ENCODE measurements at regions not wholly inside any gene's neighbourhood (a gene's known extent, or its start where the extent isn't known, plus 50 kb on each side); places are given as distances from the start of the nearest gene placed in this dataset.
A peak's percentile ranks its signal among the peaks of the same experiment; 100 is the strongest.
"Not testable (repeated sequence)": the region's sequence is repeated elsewhere in the genome, so short reads cannot be mapped to it uniquely, and the experiment has no call there.

DNA sequence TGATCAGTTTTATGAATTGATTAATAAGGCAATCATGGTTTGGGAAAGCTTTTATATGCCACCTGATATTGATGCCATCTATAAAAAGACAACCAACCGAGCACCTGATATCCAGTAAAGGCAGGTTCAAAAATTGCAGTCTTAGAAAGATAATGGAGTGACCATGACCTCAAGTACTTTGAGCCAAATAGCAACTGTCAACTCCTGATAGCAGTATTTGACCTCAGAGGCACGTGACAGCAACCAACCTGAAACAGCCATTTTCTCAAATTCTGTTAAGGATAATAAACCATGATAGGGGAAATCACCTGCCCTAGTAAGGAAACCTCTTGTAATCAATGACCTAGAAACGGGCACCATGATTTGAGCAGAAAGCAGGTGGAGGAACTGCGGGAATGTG lies 77.1 kb upstream of the NFE2L3 start:
- no peak for DNase-seq (ENCODE audit: low read depth in 2 of 2)

DNA sequence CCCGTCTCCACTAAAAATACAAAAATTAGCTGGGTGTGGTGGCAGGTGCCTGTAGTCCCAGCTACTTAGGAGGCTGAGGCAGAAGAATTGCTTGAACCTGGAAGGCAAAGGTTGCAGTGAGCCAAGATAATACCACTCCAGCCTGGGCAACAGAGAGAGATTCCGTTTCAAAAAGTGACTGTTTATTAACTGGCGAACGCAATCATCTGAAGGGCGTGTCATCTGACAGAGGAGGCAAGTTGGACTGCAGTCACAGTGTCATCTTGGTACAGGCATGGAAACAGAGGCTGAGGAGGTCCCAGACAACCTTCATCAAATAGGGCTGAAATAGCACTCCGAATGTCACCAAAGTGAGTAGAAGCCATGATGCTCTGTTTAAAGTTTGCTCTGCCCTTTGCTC lies 75.3 kb upstream of the NFE2L3 start:
- no peak for DNase-seq (ENCODE audit: low read depth in 2 of 2)

DNA sequence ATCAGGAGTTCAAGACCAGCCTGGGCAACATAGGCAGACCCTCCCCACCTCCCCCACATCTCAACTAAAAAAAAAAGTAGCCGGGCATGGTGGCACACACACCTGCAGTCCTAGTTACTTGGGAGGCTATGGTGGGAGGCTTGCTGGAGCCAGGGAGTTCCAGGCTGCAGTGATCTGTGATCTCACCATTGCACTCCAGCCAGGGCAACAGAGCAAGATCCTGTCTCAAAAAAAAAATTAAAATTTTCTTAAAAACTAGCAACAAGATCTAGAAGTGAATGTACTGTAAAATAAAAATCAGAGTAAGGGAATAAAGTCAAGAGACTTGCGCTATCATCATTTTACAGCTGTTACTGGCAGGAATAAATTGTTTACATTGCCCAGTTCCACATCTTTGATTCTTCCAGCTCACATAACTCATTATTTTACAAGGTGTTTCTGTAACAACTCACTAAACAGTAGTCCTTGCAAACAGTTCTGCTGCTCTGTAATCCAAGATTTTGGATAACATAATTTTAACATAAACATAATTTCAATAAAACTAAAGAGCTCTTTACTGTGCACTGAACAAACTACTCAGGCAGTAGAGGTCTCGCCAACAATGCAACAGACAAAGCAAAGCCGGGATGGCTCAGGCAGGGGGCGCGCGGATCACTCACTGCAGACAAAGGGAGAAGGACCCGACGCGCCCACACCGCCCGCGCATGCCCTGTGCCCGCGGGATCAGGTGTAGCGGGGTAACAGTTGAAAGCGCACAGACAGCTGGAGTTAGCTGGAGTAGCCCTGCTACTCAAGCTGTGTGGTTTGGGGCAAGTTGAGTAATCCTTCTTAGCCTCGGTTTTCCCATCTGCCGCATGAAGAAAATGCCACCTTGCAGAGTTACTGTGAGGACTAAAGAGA lies 73.3 kb upstream of the NFE2L3 start:
- no peak for DNase-seq (ENCODE audit: low read depth in 2 of 2)

DNA sequence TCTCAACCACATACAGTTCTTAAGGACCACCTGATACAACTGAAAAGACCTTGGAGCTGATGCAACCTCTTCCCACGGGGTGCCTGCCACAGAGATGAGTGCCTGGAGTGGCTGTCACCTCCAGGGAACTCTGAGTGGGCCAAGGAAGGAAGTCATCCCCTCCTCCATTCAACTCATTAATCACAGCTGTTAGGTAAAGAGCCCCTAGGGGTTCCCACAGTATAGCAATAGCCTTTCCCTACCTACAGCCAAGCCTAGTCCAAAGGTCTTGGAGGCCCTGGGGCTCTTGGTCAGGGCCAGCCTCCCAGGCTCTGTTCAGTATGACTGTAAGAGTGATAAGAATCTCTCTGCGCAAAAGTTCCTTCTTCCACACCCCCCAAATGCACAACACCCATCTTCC lies 70.4 kb upstream of the NFE2L3 start:
- DNase-seq (ENCODE audit: low read depth in 2 of 2): no peak

DNA sequence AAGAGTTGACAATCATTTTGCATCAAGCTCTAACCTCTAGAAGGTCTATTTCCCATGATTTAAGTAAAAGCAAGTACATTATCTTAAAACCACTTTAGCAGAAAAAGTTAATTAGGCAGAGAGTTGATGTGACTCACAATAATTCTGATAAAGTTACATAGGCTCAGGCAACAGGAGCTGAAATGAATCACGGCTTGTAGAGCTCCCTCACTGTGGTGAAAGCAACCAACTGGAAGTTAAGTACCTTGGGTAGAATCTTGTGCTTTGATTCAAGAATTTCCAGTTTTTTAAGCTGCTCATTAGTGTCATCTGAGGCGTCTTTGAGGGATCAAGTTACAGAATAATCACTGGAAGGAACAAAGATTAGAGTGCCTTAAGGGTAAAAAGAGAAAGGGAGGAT lies 68.9 kb upstream of the NFE2L3 start:
- DNase-seq (ENCODE audit: low read depth in 2 of 2): no peak

DNA sequence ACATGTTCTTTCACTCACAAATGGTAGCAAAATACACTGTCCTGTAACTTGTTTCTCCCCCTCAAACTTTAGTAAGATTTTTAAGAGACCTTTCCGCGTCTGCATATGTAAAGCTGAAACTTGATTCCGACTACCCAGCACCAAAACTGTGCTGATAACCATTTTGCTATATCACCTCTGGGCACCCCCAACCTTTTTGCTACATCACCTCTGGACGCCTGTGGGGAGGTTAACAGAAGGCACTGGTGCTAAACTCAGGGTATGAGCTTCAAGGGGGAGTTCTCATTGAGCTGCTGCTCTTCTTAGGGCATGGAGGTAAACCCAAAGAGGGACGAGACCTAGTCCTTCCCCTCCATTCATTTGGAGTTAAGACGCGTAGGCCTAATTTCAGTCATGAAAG lies 67.6 kb upstream of the NFE2L3 start:
- DNase-seq (ENCODE audit: low read depth in 2 of 2): no peak

DNA sequence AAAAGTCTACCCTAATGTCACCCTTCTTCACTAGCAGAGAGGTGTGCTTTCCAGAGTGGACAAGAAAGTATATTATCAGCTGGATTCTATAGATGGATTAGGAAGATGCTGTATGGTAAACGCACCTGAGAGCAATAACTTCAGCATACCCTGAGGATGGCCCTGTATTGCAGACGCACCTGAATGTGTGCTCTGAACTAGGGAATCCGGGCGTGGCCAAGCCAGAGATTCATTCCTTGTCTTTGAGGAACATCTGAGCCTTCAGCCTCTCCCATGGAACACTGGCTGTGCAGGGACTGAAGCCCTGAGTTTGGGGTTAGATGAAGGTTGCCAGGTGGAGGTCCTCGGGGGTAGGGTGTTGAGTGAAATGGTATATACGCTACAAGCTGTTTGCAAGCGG lies 66.2 kb upstream of the NFE2L3 start:
- no peak for DNase-seq (ENCODE audit: low read depth in 2 of 2)

DNA sequence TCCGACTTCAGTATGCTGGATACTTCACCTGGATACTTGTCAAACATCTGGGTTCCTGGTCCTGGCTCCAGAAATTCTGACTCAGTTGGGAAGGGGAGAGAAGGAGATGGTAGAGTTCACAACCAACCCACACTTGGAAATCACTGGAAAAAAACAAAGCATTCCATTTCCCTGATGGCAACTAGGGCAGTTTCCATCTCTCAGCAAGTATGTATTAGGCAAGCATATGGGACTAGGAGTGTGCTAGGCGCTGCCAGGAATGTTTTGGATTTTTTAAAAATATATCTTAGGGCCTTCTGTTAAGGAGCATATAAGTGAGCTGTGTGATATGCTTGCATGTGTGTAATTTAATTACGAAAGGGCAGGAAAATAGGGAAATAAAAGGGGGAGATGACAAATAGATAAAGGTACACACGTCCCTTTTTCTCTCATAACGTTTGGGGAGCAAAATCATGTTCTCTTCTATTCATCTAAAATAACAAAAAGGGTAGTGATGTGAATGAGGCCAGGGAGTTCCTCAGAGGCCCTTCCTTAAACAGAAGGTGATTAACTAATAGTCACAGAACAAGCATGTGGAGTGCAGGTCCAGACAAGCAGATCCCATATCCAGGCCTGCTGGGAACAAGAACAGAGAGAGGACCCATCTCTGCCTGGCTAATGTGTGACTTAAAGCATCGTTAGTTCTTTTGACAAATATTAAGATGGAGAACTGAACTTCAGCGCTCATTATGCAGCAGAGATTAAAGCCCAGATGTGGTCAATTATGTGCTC lies 64.5 kb upstream of the NFE2L3 start:
- no peak for DNase-seq (ENCODE audit: low read depth in 2 of 2)

DNA sequence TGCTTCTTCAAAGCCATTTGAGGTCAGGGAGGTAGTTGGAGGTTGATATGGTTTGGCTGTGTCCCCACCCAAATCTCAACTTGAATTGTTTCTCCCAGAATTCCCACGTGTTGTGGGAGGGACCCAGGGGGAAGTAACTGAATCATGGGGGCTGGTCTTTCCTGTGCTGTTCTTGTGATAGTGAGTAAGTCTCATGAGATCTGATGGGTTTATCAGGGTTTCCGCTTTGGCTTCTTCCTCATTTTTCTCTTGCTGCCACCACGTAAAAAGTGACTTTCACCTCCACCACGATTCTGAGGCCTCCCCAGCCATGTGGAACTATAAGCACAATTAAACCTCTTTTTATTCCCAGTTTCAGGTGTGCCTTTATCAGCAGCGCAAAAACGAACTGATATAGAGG lies 62.5 kb upstream of the NFE2L3 start:
- not testable (repeated sequence) for DNase-seq (ENCODE audit: low read depth in 2 of 2)

DNA sequence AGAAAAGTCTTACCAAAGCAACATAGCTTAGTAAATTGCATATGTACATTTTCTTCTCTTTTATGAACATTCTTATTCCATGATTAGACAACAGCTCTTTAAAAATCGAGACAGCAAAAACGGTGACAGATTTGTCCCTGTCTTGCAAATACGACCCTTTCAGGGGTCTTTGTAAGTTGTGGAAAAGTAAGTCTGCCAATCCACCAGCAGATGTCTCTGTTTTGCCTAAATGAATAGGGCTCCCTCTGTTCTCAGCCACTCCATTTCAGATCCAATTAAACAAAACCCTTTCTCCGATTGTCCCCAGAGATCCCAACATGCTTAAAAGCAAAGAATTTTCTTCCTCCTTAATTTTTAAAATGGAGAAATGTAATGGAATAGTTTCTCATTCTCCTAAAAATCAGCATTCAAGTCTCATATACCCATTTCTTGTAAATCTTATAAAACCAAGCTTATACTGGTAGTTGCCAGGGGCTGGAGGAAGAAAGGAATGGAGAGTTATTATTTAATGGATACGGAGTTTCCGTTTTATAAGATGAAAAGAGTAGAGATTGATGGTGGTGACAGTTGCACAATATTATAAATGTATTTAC lies 61.0 kb upstream of the NFE2L3 start:
- DNase-seq (ENCODE audit: low read depth in 2 of 2): peak; percentile 9 to 12

DNA sequence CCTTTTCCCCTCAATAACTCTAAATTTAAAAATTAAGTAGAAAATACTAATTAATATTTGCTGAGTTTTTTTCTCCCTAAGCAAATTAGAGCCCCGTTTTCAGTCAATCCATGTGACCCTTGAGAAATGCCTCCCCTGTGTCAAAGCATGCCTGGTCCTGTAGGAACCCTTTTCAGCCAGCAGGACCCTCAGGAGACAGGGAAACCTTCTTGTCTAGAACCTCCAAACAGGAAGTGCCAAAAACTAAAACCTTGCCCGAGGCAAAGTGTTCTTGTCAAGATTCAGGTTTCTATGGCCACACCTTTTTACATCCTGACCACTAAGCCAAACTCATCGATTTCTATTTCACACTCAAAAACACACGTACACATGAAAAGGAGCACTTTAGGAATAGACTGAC lies 60.1 kb upstream of the NFE2L3 start:
- no peak for DNase-seq (ENCODE audit: low read depth in 2 of 2)

DNA sequence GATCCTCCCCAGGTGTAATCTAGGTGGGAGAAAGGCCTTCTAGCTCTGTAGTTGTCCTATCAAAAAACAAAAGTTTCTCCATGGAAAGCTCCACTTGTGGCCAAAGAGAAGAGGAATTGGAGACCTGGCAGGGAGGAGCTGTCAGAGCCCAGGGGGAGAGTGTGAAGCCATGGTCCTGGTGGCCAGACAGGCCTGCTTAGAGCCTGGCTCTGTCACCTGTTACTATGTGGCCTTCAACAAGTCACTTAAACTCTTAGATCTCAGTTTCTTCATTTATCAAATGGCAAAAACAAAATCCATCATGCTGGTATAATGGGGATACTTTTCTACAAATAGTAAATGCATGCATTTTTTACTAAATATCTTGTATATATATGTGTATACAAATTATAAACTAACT lies 59.0 kb upstream of the NFE2L3 start:
- no peak for DNase-seq (ENCODE audit: low read depth in 2 of 2)

DNA sequence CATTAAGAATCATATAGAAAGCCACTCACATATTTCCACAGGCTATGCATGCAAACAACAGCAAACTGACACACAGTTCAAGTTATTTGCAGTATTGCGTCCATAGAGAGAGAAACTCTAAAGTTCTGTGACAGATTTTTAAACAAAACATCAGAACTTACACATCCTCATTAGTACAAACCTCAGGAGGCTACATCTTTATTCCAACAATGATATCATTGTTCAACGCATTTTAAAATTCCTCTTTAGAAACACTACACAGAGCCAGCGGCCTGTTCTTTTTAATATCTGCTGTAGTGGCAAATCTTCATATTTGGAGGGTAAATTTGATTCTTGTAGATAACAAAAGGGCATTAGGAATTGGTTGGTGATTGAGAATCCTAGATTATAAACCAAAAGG lies 55.9 kb upstream of the NFE2L3 start:
- DNase-seq (ENCODE audit: low read depth in 2 of 2): no peak

DNA sequence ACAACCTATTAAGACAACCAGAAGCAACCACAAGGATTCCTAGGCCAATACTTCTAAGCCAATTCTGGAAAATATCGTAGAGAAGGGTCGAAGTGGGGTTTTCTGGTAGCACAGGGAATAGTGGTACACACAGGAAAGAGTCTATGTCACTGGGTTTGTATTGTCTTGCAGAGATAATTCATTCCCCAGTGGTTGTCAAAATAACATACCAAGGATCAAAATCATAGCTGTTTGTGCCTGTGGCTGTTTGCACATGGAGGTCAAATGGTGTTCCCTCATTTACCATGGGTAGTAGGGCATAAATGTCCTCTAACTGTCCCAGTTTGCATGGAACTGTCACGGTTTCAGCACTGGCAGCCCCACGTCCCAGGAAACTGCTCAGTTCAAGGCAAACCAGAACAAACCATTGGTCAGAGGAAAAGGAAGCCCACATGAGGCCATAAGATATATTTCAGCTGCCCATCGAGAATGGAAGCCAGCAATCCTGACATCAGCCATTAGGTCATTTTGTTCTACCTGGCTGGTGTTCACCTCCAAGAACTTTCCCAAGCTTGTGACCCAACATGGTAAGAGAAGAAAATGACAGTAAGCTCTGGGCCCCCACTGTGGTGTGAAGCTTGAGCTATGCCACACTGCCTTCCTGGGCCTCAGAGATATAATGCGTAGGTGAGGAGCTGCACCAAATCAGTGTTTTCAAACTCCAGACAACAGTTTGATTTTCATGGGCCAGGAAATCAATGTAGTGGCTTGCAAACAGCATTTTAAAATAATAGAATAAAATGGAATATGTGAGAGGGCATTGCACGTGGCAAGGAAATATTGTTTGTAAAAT lies 53.9 kb upstream of the NFE2L3 start:
- DNase-seq (ENCODE audit: low read depth in 2 of 2): no peak

DNA sequence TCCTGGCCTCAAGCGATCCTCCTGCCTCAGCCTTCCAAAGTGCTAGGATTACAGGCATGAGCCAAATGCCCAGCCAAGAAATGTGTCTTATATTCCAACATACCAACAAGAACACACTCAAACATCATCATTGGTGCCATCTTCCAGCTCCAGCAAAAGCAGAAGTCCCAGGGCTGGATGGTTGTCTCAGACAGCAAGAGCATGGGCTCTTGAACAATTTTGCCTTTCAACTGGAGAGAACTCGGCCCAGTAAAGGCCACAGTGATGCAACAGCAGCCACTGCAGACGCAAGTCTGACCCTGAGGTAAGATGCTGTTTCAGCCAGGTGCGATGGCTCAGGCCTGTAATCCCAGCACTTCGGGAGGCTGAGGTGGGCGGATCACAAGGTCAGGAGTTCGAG lies 52.8 kb upstream of the NFE2L3 start:
- no peak for DNase-seq (ENCODE audit: low read depth in 2 of 2)

DNA sequence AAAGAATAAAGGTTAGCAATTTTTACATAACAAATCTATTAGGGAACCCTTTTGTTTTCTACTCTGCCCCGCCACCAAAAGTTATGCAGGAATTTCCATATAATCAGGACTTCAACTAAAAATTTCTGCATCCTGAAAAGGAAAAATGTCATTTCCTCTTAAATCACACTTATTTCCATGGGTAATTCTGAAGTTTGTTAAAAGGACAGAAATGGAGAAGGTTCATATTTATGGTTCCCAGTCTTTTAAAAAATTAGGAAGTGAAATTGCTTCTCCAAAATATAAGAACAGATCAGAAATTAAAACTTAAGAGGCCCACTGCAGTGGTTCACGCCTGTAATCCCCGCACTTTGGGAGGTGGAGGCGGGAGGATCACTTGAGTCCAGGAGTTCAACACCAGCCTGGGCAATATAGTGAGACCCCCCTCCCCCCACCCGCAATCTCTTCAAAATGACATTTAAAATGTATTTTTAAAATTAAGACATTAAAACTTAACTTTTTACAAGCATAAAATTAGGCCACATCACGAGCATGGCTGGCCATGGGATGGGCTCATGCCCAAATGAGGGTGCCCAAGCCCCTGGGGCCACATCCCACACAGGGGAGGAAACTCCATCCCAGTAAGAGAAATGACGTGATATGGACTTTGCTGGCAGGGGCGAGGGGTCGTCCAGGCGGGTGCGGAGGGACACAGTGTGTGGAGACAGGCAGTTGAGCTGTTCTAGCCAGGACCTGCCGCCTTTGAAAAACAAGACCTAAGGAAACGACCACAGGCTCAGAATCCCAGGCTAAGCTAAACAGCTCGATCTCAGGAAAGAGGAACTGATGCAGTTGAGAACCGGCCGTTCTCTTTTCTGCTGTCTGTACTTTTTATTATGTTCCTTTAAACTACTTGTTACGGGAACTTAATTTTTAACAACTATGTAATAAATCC lies 51.3 kb upstream of the NFE2L3 start:
- no peak for DNase-seq (ENCODE audit: low read depth in 2 of 2)

DNA sequence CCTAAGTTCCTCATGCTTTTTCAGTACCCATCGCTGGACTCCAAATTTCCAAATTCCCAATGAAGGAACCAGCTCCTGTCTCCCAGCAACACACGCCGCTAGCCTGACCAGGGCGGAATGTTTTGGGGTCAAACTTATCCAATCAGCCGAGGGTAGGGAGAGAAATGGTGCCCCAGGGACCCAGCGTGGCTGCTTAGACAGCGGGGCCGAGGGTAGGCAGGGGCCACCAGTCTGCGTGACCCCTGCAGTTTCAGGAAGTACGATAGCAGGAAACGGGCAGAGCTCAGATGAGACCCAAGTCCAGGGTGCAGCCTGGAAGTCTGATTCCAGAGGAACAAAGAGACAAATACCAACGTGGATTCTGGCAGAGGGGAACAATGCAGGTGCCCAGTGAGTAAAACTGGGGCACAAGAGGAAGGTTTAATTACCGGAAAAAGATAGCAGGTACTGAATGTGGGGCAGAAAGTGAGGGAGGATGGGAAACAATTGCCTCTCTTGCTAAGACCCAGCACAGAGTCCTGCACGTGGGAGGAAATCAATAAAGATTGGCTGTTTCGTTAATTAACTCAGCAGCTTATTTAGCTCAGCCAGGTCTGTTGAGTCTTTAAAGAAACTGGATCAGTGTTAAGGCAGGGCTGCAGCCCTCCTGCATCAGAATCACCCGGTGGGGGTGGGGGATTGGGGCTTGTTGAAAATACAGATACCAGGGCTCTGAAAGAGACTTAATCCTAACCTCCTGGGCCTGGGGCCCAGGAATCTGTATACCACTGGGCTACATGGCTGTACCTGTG lies 50.4 kb upstream of the NFE2L3 start:
- DNase-seq (ENCODE audit: low read depth in 2 of 2): no peak

DNA sequence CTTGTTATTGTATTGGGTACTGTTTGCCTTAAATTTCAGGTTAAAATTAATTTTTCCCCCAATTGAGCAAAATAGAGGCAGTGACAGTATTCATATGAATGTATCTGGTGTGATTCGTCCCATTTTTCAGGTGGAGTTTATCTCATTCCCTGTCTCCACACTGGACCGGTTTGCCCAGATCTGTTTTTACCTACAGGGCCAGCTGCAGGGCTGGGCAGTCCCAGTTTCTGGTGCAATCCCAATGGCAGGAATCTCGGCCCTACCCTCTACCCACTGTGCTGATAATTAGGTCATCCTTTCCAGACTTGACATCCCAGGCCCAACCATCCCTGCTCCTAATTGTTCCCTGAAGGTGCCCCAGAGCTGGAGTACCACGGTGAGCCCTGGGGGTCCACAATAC lies 49.8 kb upstream of the NFE2L3 start:
- no peak for DNase-seq (ENCODE audit: low read depth in 2 of 2)

Measured in fibroblast of skin of left biceps (primary cell).